ENCODE measurements at regions not wholly inside any gene's neighbourhood (a gene's known extent, or its start where the extent isn't known, plus 50 kb on each side); places are given as distances from the start of the nearest gene placed in this dataset.
"Not testable (repeated sequence)": the region's sequence is repeated elsewhere in the genome, so short reads cannot be mapped to it uniquely, and the experiment has no call there.

DNA sequence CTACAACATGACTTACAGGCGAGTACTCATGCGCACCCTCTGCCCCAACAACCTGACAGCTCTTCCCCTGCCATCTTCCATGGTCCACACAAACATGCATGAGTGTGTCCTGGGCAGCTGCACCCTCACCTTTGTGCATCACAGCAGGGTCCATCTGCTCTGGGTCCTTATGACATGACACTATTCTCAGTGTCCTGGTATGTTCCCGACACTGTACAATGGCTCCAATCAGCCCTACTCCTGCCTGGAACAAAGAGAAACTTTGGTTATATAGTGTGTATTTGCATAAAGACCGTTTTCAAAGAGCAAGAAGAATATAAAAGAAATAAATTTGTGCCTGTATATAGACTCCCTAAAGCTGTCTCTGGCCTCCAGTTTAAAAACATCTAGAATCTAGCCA lies 1679.2 kb downstream of the SPATA31A7 start:
- DNase-seq (ENCODE audit: low read depth); H3K4me3 ChIP-seq (ENCODE audit: low read depth, low read length): not testable (repeated sequence)

DNA sequence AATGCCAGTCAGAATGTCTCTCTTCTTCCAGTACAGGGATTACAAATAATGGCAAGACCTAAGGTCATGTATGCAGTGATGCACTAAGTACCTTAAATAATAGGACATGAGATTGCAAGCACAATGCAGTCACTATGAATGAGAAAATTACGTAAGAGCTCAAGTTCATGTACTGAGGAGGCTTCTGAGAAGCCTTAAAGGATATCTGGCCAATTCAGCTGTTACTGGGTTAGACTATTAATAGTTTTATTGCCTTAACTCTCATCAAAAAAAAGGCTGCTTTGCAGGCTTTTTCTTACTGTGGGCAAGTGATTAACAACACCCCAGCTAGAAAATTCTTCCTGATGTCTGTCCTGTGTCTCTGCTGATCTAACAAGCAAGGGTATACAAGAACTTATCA lies 1681.9 kb downstream of the SPATA31A7 start:
- peak; percentile 18 for DNase-seq (ENCODE audit: low read depth)
- H3K4me3 ChIP-seq (ENCODE audit: low read depth, low read length), result not testable (repeated sequence)

DNA sequence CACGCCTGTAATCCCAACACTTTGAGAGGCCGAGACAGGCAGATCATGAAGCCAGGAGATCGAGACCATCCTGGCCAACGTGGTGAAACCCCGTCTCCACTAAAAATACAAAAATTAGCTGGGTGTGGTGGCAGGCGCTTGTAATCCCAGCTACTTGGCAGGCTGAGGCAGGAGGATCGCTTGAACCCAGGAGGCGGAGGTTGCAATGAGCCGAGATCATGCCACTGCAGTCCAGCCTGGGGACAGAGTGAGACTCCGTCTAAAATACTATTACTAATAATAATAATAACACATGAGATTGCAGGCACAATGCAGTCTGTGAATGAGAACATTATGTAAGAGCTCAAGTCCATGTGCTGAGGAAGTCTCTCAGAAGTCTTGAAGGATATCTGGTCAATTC lies 1684.4 kb downstream of the SPATA31A7 start:
- DNase-seq (ENCODE audit: low read depth); H3K4me3 ChIP-seq (ENCODE audit: low read depth, low read length): not testable (repeated sequence)

DNA sequence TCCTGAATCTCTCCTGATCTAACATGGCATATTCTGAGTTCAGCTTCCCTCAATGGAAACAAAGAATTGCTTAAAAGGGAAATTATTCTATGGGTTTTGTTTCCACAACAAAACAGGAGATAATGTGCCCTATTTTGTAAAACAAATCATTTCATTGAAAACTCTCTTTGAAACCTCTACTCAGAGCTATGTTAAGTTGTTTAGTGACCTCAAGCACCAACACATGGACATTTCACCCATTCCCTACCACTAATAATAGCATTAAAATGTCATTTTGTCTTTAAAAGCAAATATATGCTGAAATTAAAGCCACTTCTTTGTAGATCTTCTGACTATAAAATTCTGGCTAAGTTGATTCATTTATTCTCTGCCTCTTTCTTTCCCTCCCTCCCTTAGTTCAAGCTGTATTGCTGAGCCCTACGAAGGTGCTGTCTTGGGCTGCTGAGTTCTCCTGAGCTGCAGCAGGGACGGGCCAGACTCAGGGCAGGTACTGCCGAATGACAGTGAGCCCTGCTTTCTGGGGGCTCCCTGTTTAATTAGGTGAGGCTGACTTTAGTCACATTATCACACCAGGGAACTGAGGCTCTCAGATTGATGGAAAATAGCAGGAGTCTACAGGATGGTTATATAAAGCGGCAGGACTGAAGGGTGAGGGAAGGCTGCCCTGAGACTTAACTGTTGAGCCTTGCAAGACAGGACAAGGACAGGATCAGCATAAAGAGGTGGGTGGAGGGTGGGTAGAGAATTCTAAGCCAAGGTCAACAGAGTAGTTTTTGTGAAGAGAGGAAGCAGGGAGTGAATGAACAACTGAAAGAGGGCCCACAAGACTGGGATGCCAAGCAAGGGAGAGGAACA lies 1685.1 kb downstream of the SPATA31A7 start:
- H3K4me3 ChIP-seq (ENCODE audit: low read depth, low read length); DNase-seq (ENCODE audit: low read depth): not testable (repeated sequence)

DNA sequence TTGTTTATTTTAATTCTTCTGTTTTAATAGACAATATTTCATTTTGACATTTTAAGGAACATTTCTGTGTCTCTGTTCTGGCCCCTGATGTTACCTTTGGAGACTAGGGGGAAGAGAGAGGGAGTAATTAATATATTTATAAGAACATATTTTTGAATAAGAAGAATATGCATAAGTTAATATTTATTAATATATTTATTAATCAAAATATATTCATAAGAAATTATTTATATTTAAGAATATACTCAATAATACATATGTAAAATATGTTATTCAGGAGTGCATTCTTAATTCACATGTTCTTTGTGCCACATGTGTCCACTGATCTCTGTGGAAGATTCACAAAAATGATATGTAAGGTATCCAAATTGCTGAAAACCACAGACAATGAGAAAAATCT lies 1687.7 kb downstream of the SPATA31A7 start:
- not testable (repeated sequence) for H3K4me3 ChIP-seq (ENCODE audit: low read depth, low read length); DNase-seq (ENCODE audit: low read depth)

DNA sequence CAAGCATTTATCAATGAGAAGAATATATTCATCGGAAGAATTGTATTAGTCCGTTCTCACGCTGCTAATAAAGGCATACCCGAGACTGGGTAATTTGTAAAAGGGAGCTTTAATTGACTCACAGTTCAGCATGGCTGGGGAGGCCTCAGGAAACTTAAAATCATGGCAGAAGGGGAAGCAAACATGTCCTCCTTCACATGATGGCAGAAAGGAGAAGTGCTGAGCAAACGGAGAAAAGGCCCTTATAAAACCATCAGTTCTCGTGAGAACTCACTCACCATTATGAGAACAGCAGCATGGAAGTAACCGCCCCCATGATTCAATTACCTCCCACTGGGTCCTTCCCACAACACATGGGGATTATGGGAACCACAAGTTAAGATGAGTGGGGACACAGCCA lies 1688.2 kb downstream of the SPATA31A7 start:
- not testable (repeated sequence) for DNase-seq (ENCODE audit: low read depth)

DNA sequence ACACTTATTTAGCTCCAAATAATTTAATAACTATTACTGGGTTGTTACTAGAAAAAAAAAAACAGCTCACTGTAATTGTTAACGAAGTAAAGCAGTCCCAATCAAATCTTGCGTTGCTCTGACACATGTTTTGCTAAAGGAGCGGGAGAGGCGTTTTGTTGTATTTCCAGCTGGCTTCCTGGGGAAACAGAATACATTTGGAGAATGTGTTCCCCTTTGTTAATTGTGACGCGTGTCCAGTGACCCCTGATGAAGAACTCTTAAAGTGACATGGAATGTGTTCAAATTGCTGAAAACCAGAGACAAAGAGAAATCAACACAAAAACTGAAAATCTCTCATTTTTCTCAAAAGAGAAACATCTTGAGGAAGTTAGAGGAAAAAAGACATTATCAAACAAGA lies 1690.6 kb downstream of the SPATA31A7 start:
- not testable (repeated sequence) for H3K4me3 ChIP-seq (ENCODE audit: low read depth, low read length); DNase-seq (ENCODE audit: low read depth)

More for the DNA sequence above, 1688.2 kb downstream of the SPATA31A7 start:
- H3K4me3 ChIP-seq (ENCODE audit: low read depth, low read length), result not testable (repeated sequence)

DNA sequence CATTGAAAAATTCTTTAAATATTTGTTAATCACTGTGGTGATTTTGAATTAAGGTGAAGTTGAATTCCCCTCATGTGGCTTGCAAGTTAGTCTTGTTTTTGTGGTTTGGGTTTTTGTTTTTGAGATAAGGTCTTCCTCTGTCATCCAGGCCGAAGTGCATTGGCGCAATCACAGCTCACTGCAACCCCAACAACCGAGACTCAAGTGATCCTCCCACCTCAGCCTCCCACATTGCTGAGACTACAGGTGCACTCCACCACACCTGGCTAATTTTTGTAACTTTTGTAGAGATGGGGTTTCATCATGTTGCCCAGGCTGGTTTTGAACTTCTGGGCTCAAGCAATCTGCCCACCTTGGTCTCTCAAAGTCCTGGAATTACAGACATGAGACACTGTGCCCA lies 1691.1 kb downstream of the SPATA31A7 start:
- not testable (repeated sequence) for H3K4me3 ChIP-seq (ENCODE audit: low read depth, low read length); DNase-seq (ENCODE audit: low read depth)

DNA sequence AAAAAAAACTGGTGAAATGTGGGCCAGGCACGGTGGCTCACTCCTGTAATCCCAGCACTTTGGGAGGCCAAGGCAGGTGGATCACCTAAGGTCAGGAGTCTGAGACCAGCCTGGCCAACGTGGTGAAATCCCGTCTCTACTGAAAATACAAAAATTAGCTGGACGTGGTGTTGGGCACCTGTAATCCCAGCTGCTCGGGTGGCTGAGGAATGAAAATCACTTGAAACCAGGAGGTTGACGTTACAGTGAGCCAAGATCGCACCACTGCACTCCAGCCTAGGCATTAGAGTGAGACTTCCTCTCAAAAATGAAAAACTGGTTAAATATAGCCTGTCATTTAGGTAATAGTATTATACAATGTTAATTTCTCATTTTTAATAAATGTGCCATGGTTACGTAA lies 1692.0 kb downstream of the SPATA31A7 start:
- DNase-seq (ENCODE audit: low read depth); H3K4me3 ChIP-seq (ENCODE audit: low read depth, low read length): not testable (repeated sequence)

DNA sequence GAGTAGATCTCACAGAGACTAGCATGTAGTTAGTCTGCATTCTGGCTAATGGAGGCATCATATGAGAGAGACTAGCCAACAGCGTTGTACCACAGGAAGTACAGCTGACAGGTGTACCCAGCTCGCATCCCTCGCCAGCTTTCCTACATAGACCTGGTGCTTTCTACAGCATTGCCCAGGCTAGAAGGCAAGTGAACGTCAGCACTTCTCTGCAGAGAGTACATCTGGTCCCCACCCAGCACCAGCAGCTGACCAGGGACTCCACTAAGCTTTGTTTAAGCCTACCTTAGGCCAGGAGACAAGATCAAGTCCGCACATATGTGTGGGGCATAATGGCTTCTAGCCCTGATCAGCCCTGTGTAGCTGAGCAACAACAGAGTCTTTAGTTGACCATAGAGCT lies 1692.9 kb downstream of the SPATA31A7 start:
- not testable (repeated sequence) for DNase-seq (ENCODE audit: low read depth); H3K4me3 ChIP-seq (ENCODE audit: low read depth, low read length)

DNA sequence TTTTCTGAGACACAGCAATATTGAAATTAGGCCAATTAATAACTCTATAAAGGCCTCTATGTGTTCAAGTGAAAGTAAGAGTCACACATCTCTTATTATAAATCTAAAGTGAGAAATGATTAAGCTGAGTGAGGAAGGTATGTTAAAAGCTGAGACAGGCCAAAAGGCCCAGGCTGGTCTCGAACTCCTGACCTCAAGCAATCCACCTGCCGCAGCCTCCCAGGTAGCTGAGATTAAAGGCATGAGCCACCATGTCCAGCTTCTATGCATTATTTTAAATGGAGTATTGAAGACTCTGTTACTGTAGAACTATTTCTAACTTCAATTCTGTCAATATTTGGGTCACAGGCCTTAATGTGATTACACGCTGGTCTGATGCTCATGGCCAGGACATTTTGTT lies 1706.9 kb downstream of the SPATA31A7 start:
- DNase-seq (ENCODE audit: low read depth); H3K4me3 ChIP-seq (ENCODE audit: low read depth, low read length): not testable (repeated sequence)

DNA sequence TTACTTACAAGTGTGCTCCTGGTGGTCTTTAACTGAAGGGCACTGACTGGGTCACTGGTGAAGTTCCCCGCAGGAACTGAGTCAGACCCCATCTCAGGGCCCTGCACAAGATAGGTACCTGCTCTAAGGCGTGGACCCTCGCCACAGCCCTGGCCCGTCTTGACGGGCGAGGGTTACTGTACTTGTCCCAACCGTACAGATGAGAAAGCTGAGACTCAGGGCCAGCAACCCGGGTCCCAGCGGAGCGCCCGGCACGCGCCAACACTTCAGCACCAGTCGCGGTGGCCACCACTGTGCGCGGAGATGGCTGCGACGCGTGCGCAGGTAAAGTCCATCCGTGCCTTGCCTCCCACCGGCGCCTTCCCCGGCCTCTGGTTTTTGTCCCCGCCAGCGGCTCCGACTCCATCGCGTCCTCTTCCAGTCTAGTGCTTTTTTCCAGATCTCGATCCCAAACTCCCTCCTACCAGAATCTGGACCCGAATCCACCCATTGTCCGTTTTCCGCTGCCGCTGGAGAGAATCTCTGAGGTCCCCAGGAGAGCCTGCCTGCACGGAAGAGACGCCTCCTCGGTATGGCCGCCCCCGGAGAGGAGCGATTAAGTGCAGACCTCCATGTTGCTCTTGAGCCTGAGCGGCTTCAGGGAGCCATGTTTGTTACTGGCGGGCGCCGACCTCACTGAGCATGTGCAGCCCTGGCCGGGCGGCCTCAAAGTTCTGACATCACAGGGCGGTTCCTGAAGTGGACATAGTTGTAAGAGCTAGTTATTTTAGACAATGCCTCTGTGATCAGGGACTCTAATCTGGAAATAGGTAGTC lies 1707.8 kb downstream of the SPATA31A7 start:
- H3K4me3 ChIP-seq (ENCODE audit: low read depth, low read length), result peak overlapping the region; percentile 44

DNA sequence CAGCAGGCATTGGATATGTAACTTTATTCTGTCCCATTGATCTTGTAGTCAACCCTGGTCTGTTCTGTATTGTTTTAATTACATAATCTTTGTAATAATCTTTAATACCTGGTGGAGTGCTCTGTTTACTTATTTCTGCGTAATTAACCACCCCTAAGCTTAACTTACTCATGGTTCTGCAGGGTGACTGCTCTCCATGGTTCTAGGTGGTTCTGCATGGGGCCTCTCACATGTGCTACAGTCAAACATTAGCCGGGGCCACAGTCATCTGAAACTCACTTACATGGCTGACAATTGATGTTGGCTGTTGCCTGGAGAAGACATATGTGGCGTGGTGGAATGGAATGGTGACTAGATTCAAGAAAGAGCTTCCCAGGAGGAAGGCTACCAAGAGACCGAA lies 1709.8 kb downstream of the SPATA31A7 start:
- not testable (repeated sequence) for H3K4me3 ChIP-seq (ENCODE audit: low read depth, low read length); DNase-seq (ENCODE audit: low read depth)

More for the DNA sequence above, 1707.8 kb downstream of the SPATA31A7 start:
- DNase-seq (ENCODE audit: low read depth), result not testable (repeated sequence)

DNA sequence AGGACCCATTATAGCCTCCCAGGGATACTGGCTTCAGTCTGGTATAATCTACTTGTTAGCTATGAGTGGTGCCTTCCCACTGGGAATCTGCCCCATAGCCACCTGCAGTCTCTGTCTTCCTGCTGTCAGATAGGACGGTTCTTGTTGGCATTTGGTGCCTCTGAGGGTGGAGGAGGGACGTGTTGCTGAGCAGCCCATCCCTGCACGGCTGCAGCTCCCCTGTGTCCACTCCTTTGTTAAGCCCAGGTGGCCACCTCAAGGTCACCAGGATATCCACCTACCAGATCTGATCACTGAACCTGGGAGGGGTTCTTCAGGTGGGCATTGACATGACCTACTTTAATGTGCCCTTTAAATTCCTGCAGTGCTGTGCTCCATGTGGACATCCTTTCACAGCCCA lies 1714.2 kb downstream of the SPATA31A7 start:
- not testable (repeated sequence) for DNase-seq (ENCODE audit: low read depth); H3K4me3 ChIP-seq (ENCODE audit: low read depth, low read length)

DNA sequence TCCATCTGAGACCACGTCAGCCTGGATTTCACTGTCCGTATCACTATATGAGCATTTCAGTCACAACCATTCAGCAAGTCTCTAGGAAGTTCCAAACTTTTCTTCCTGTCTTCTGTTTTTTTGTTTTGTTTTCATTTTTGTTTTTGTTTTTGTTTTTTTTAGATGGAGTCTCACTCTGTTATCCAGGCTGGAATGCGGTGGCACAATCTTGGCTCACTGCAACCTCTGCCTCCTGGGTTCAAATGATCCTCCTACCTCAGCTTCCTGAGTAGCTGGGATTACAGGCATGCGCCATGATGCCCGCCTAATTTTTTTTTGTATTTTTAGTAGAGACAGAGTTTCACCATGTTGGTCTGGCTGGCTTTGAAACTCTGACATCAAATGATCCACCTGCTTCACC lies 1715.9 kb downstream of the SPATA31A7 start:
- not testable (repeated sequence) for DNase-seq (ENCODE audit: low read depth); H3K4me3 ChIP-seq (ENCODE audit: low read depth, low read length)

DNA sequence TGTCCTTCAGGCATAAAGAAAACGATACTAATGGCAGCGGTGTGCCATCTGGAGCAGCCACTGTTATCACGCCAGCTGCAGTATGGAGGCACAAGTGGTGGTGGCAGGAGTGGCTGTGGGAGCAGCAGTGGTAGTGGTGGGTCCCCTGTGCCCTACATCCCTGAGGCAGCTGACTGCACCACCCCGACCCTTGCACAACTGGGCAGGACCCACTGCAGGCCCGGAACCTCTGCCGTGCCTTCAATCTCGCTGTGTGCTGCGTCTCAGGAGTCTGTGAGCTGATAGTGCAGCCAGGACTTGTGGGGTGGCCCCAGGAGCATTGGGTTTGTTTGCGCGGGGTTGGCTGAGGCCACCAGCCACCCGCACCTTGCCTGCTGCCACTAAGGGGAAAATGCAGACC lies 1718.0 kb downstream of the SPATA31A7 start:
- not testable (repeated sequence) for DNase-seq (ENCODE audit: low read depth); H3K4me3 ChIP-seq (ENCODE audit: low read depth, low read length)

DNA sequence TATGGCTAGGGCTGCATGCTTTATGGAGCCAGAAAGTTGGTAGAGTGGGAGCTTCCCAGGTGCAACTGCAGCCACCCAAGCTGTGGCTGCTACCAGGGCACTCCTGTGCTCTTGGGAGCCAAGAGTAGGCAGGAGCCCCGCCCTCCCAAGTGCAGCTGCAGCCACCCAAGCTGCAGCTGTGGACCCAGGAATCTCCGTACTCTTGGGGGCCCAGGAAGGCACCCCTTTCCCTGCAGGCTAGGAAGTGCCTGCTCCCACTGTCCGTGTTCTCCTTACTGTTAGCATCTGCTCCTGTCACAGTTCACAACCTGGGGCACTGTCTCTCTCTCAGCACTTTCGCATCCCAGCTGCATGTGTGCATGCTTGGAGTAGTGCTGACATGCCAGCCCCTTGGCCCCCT lies 1718.4 kb downstream of the SPATA31A7 start:
- not testable (repeated sequence) for H3K4me3 ChIP-seq (ENCODE audit: low read depth, low read length); DNase-seq (ENCODE audit: low read depth)

DNA sequence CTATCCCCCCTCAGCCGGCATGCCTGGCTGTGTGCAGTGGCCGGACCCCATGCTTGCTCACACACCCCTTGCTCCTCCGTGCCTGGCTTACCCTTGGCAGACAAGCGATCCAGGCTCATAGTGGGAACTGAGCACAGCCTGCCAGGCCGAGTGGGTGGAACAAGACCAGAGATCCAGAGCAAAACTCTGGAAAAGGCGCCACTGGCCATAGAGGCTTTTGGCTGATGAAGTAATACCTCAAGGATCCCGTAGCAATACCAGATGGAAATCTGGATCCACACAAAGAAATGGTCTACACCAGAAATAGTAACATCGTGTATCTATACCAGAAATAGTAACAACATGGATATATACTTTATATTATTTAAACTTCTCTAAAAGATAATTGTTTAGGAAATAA lies 1719.6 kb downstream of the SPATA31A7 start:
- DNase-seq (ENCODE audit: low read depth); H3K4me3 ChIP-seq (ENCODE audit: low read depth, low read length): not testable (repeated sequence)

DNA sequence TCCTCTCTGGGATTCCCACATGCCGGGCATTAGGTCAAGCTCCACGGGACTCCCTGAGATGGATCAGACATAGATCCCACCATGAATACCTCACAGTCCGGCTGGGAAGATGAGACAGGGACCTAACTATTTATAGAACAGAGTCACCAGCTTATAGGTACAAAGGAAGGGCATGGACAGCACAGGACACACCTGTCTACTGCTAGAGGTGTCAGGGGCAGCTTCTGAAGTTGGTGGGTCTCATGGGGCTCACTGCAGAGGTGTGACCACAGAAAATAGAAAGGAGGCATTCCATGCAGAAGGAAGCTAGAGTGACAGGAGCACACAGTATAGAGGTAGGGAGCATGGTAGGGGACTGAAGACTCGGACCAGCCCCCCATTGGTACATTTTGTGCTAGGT lies 1722.4 kb downstream of the SPATA31A7 start:
- DNase-seq (ENCODE audit: low read depth); H3K4me3 ChIP-seq (ENCODE audit: low read depth, low read length): not testable (repeated sequence)

DNA sequence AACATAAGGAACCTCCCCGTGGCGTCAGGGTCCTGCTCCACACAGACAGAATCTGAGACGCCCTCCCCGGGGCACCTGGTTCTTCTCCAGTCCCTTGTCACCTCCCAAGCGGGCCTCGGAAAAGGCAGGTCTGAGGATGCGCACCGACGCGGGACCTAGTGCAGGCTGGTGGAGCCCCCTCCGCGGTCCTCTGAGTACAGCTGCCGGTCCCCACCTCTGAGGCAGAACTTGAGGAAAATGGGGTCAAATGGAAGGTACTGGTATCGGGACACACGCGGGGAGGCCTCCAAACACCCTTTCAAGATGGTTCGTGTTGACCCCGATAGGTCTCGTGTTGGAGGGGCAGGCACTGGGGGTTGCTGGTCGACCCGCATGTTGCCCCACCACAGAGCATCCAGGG lies 1725.3 kb downstream of the SPATA31A7 start:
- peak overlapping the region; percentile 22 for H3K4me3 ChIP-seq (ENCODE audit: low read depth, low read length)
- not testable (repeated sequence) for DNase-seq (ENCODE audit: low read depth)
